HG03108 (cell line): ENCODE measurements at regions not wholly inside any gene's neighbourhood (a gene's known extent, or its start where the extent isn't known, plus 50 kb on each side); places are given as distances from the start of the nearest gene placed in this dataset.

Experiments
- ATAC-seq: cut with Tn5 transposase; IDR thresholded peaks from one replicate; pipeline ENCODE4 v1.9.1; 2021; ENCODE audit warnings: moderate library complexity; ENCODE audit not compliant: unreplicated experiment

DNA sequence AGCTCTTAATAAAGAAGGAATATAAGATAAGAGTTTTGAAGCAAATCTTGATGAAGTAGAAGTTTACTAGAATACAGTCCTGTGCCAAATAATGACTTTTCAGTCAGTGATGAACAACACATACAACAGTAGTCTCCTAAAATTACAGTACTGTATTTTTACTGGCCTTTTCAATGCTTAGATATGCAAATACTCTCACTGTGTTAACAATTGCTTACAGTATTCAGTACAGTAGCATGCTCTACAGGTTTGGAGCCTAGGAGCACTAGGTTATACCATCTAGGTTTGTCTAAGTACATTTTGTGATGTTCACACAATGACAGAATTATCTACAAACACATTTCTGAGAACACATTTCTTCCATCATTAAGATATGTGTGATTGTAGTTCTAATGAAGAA is 316.7 kb upstream of the KLHL1 start:
- ATAC-seq: no peak

DNA sequence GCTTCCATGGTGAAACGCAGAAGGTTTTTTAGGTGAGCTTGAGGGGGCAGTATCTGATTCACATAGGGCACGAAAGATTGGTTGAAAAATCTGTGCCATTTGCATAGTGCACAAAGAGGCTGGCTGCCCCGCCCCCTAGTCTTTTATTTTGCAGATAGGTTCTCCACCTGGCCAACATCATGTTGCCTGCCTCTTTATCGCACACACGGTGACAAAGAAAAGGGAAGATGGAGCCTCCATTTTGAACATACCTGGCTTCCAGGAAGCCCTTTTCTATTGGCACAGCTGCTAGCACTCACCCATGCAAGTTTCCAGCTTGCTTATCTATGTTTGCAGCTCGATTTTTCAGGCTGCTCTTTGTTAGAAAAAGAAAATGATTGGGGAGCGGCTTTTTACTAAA is 316.2 kb upstream of the KLHL1 start:
- ATAC-seq: no peak

DNA sequence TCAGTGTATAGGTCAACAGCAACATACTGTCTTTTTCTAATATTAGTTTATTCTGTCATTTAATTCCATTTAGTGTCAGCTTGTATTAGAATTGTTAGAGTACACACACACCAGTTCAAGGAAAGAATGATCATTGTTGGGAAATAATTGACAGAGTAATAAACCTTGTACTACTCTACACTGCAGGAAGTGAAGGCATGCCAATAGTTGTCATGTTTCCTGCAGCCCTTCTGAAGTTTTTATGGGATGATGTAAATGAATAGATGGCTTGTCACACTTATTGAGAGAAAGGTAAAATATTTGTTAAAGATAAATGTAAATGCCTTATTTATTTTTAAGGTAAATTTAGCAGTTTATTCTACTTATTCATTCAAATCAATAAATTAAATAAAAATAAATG is 306.9 kb upstream of the KLHL1 start:
- no peak for ATAC-seq

GRCh38 chr13:70408865-70409264 is 300.6 kb upstream of the KLHL1 start:
- ATAC-seq: no peak

DNA sequence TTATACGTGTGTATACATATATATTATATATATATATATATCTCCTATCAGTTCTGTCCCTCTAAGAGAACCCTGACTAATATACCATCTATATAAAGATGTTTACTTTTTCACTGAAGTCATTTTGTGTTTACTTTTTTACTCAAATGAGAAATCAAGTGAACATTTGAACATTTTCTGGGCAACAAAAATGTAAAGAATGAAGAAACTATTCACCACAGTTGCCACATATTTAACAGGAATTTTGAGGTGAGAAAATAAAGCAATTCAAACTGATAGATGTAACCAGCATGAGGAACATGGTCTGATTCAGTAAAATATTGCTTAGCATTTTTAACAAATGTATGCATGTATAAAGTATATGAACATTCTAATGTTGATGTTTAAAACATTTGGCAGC is 299.2 kb upstream of the KLHL1 start:
- no peak for ATAC-seq

DNA sequence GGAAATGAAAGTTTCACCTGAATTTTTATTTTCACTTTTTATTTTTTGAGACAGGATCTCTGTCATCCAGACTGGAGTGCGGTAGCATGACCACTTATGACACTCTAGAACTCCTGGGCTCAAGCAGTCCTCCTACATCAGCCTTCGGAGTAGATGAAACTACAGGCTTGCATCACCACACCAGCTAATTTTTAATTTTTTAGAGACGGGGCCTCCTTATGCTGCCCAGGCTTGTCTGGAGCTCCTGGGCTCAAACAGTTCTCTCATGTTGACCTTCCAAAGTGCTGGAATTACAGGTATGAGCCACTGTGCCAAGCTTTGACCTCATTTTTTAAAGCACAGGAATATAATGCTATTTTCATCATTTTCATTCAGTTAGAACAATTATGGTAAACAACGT is 297.0 kb upstream of the KLHL1 start:
- ATAC-seq: no peak

DNA sequence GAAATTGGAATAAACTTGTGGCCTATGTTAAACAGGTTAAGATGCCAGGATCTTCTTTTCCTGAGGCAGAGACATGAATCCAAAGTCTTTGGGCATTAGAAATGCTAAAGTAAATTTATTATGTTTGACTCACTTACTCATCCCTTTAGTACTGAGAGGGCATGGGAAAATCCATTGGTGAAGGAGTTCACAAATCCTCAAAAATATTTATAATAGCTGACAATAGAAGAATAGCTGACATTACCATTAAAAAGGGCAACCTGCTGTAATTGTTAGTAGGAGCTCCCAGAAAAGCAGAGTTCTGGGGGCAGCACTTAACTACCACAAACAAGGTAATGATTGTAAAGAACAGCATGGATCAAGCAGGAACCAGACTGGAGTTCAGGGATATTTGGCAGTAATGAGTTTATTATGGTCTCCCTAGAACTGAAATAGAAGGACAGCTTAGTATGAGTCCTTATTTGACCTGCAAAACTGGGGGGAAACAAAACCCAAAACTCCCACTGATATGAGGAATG is 285.8 kb upstream of the KLHL1 start:
- no peak for ATAC-seq

DNA sequence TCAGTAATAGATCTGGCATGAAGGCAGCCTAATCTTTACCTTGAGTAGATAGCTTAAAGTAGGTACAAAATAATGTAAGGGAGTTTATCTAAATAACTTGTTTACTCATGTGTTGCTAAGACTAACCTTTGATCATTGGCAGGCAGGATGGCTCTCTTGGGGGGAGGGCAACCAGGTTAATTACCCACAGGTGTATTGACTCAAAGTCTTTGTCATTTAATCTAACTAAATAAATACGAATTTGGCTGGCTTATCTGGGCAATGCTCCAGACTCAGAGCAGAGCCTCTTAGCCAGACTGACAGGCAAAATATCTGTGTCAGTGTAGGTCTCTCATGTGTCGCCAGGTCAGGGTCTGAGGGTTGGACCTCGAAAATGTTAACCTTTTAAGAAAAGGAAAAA is 283.4 kb upstream of the KLHL1 start:
- no peak for ATAC-seq

DNA sequence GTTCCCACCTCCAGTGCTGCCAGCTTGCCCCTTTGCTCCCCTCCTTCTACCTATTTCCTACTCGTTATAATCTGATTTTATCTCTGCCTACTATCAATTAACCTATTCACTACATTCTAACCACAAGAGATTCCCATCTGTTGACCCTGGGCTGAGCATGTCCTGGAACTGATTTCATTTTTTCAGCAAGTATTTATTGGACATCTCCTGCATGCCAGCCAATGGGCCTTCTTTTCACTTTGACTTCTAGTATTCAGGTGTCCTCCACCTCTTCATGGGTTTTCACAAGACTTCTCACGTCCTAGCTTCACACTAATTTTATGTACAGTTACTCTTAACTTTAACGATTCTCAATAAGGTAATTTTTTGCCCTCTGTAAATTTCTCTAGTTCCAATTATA is 282.7 kb upstream of the KLHL1 start:
- no peak for ATAC-seq

DNA sequence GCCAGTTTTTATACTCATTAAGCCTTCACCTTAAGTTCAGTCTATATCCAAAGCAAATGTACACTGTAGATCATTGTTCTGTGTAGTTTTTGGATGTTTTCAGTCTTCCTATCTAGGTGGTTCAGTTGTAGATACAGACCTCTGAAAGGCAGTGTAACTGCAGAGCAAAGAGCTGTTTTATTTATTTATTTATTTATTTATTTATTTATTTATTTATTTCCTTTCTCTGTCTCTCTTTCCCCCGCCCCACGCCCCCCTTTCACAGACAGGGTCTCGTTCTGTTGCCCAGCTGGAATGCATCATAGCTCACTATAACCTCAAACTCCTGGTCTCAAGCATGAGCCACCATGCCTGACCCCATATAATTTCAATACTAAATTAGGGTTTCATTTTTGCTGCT is 281.8 kb upstream of the KLHL1 start:
- no peak for ATAC-seq

DNA sequence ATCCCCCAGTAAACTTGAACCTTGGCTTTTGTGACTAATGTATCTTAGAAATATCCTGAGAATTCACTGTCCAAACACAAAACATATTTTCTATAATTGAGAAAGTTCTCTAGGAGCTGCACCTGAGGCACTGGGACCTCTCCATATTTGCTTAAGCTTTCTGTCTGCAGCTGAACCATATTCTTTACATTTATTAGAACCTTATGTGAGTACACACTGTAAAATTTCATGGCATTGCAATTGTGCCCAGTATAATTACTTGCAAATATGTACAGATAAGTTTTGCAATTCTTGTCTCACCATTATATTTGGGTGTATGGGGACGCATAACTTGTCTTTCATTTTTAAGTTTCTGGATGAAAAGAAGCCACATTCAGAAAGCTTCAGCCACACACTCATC is 280.7 kb upstream of the KLHL1 start:
- no peak for ATAC-seq

GRCh38 chr13:70386919-70387318 is 278.7 kb upstream of the KLHL1 start:
- ATAC-seq: no peak

- ATAC-seq: no peak
Observed at GRCh38 chr13:70385852-70386251, 277.6 kb upstream of the KLHL1 start.

DNA sequence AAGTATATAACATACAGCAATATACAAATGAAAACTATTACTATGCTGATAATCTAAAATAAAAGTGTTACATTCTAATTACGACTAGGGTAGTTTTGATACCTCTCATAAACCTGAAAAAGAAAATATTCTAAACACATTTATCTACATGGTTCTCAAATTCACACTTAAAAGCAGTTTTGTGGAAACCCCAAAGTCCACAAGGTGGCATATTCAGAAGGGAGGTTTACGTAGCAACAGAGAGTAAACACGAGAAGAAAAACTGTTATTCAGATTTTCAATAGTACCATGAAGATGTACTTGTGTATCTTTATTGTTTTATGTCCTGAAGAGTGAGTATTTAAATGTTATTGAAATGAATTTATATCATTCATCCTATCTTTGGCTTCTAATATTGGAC is 275.9 kb upstream of the KLHL1 start:
- no peak for ATAC-seq

DNA sequence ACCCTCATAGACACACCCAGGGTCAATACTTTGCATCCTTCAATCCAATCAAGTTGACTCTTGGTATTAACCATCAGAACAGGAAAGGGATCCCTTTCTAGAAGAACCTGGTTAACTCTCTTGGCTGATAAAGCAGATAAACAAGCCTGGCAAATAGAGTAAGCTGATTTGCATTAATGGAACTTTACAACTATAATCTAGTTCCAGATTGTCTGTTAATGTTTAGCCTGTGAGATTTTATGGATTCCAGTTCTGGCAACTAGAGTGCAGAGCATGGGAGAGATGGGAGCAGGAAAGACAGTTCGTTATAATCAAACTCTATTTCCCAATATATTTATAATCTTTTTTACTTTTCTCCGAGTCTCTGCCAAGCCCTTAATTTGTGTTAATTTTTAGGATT is 272.6 kb upstream of the KLHL1 start:
- no peak for ATAC-seq

- no peak for ATAC-seq
Observed at GRCh38 chr13:70375718-70376117, 267.5 kb upstream of the KLHL1 start.

DNA sequence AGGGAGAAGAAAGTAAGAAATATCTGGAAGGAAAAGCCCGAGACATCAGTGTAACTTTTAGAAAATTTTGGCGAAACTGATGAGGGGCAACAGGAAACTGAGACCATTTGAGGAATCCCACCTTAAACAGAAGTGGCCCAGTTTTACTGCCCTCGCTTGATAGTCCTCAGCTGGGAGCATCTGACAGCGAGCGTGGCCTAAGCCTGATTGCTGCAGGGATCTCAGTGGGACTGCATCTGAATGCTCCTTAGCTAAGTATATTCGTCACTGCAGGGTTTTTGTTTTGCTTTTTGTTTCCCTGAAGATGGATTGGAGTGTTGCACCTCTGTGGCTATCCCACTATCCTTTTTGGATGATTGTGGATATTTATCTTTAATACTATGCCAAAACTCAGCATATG is 262.7 kb upstream of the KLHL1 start:
- ATAC-seq: no peak

- ATAC-seq: no peak
Observed at GRCh38 chr13:70366720-70367119, 258.5 kb upstream of the KLHL1 start.

DNA sequence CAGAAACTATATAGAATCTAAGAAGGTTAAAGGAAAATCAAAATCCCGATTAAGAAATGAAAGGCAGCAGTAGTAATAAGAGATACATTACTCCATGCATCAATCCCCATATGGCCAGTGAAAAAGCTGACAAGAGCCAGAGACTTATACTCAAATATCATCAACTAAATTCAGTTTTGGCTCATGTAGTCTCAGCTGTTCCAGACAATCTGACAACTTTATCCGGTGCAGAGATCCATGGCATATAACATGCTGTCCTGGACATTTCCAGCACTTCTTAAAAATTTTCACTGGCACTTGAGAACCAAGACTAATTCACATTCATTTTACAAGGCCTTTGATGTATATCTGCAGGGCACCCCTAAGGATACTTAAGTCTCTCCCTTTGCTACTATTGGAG is 255.7 kb upstream of the KLHL1 start:
- no peak for ATAC-seq

- no peak for ATAC-seq
Observed at GRCh38 chr13:70362820-70363570, 254.7 kb upstream of the KLHL1 start.

- no peak for ATAC-seq
Observed at GRCh38 chr13:70357031-70357430, 248.8 kb upstream of the KLHL1 start.

DNA sequence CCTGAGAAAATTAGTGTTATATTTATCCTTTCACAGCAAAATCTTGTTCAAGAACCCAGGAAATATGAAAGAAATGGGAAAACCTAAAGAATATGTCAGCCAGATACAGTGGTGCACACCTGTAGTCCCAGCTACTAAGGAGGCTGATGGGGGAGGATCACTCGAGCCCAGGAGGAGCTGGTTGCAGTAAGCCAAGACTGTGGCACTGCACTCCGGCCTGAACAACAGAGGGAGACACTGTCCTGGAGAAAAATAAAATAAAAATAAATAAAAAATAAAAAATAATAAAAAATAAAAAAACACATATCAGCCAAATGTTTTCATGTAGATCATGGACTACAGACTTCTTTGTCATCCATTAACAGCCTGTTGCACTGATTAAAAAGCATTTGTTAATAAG is 244.8 kb upstream of the KLHL1 start:
- ATAC-seq: no peak

GRCh38 chr13:70347947-70348620 is 239.8 kb upstream of the KLHL1 start:
- ATAC-seq: no peak
